ENCODE measurements at regions not wholly inside any gene's neighbourhood (a gene's known extent, or its start where the extent isn't known, plus 50 kb on each side); places are given as distances from the start of the nearest gene placed in this dataset.

DNA sequence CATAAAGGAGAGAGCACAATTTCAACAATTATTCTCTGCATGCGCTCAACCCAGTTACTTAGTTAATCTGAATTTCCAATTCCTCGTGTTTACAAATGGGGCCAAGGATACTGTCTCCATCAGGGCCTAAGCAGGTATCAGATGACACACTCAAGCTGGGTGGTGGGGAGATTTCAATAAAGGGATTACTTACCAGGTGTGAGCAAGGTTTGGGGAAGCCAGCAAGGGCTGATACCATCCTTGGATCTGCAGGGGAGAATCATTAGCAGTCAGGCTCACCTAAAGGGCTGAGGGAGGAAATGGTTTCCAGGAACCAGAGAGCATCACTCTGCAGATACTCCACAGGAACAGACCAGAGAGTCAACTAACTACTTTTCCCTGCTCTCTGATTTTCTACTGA lies 487.1 kb downstream of the NTRK2 start:
- no peaks in the 10 kb centered on the region for H3K79me1 ChIP-seq (replicated peaks; ENCODE audit: low read length, poor library complexity, severe bottlenecking)
- H2AFZ ChIP-seq (ENCODE audit: low read depth, low read length) = no peak overlapping the region
- no peak overlapping the region for H3K23ac ChIP-seq (ENCODE audit: low read length in 2 of 2)
- no peak overlapping the region for H3K14ac ChIP-seq (ENCODE audit: low read length in 2 of 2)
- H3K18ac ChIP-seq (ENCODE audit: low read depth in 1 of 2, low read length in 2 of 2) = no peak overlapping the region
- H4K91ac ChIP-seq (ENCODE audit: low read length) = no peak overlapping the region
- DNase-seq = no peak
- no peak overlapping the region for H3K9ac ChIP-seq (ENCODE audit: low read length)
- H2BK5ac ChIP-seq (ENCODE audit: low read depth, low read length, poor library complexity, severe bottlenecking) = no peak overlapping the region
- no peak overlapping the region for H3K27ac ChIP-seq (ENCODE audit: low read length, poor library complexity, severe bottlenecking)
- H3K4me2 ChIP-seq (ENCODE audit: low read length, poor library complexity, severe bottlenecking) = no peak overlapping the region
- no peak overlapping the region for H3K4ac ChIP-seq (ENCODE audit: low read depth in 1 of 2, low read length in 2 of 2)
- 100% methylated on average over 2 of the region's 2 CpGs for WGBS
- H2BK12ac ChIP-seq (ENCODE audit: low read length in 2 of 2) = no peak overlapping the region
- H3K4me3 ChIP-seq (ENCODE audit: insufficient read depth in 1 of 2, low read depth in 1 of 2, low read length in 2 of 2) = no peak overlapping the region
- no peak overlapping the region for H2BK15ac ChIP-seq (ENCODE audit: low read depth, poor library complexity, severe bottlenecking)
- peaks cover 0 to 3% of the 10 kb centered on the region in 2 experiments for H3K27me3 ChIP-seq (ENCODE audit: control insufficient read depth in 1 of 2, insufficient read depth in 1 of 2, low read length in 2 of 2)
- no peak overlapping the region for H2AK5ac ChIP-seq (ENCODE audit: low read length, severe bottlenecking)
- H3K4me1 ChIP-seq (ENCODE audit: control insufficient read depth, insufficient read depth, low read depth, low read length) = no peaks in the 10 kb centered on the region
- H4K8ac ChIP-seq (ENCODE audit: low read length) = no peak overlapping the region
- H3K36me3 ChIP-seq (ENCODE audit: control insufficient read depth in 1 of 2, insufficient read depth in 2 of 2, low read depth in 1 of 2, low read length in 2 of 2) = no peaks in the 10 kb centered on the region
- no peak overlapping the region for H2BK120ac ChIP-seq (ENCODE audit: low read depth, low read length)
- H3K9me3 ChIP-seq (ENCODE audit: control insufficient read depth, low read length) = no peaks in the 10 kb centered on the region

DNA sequence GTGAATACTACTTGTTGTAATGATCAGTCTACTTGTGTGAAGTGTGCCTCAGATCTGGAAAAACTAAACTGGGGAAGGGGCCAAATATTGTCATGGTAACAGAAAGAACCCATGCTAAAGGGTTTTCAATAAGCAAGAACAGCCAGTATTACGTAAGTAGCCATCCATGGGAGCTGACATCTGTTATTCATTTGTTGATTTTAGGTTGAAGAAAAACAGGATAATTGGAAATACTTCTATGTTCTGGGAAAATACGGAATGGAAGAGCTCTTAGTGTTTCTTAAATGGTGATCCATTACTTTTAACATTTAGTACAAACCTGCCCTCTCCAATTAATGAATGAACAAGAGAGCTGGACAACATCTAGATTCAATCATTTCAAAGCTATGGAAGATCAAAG lies 485.8 kb downstream of the NTRK2 start:
- no peaks in the 10 kb centered on the region for H3K79me1 ChIP-seq (replicated peaks; ENCODE audit: low read length, poor library complexity, severe bottlenecking)
- H3K9me3 ChIP-seq (ENCODE audit: control insufficient read depth, low read length) = no peaks in the 10 kb centered on the region
- H3K4me1 ChIP-seq (ENCODE audit: control insufficient read depth, insufficient read depth, low read depth, low read length) = no peaks in the 10 kb centered on the region
- H2BK12ac ChIP-seq (ENCODE audit: low read length in 2 of 2) = no peak overlapping the region
- peaks cover 0 to 3% of the 10 kb centered on the region in 2 experiments for H3K27me3 ChIP-seq (ENCODE audit: control insufficient read depth in 1 of 2, insufficient read depth in 1 of 2, low read length in 2 of 2)
- no peak overlapping the region for H3K27ac ChIP-seq (ENCODE audit: low read length, poor library complexity, severe bottlenecking)
- no peak overlapping the region for H2BK5ac ChIP-seq (ENCODE audit: low read depth, low read length, poor library complexity, severe bottlenecking)
- H3K14ac ChIP-seq (ENCODE audit: low read length in 2 of 2) = no peak overlapping the region
- WGBS = 77% methylated on average over 1 of the region's 2 CpGs
- no peak overlapping the region for H3K23ac ChIP-seq (ENCODE audit: low read length in 2 of 2)
- no peak overlapping the region for H2BK15ac ChIP-seq (ENCODE audit: low read depth, poor library complexity, severe bottlenecking)
- no peak overlapping the region for H3K18ac ChIP-seq (ENCODE audit: low read depth in 1 of 2, low read length in 2 of 2)
- no peak overlapping the region for H2BK120ac ChIP-seq (ENCODE audit: low read depth, low read length)
- no peak overlapping the region for H4K91ac ChIP-seq (ENCODE audit: low read length)
- H3K4me3 ChIP-seq (ENCODE audit: insufficient read depth in 1 of 2, low read depth in 1 of 2, low read length in 2 of 2) = no peak overlapping the region
- H3K36me3 ChIP-seq (ENCODE audit: control insufficient read depth in 1 of 2, insufficient read depth in 2 of 2, low read depth in 1 of 2, low read length in 2 of 2) = no peaks in the 10 kb centered on the region
- no peak for DNase-seq
- no peak overlapping the region for H4K8ac ChIP-seq (ENCODE audit: low read length)
- H3K9ac ChIP-seq (ENCODE audit: low read length) = no peak overlapping the region
- no peak overlapping the region for H3K4ac ChIP-seq (ENCODE audit: low read depth in 1 of 2, low read length in 2 of 2)
- no peak overlapping the region for H3K4me2 ChIP-seq (ENCODE audit: low read length, poor library complexity, severe bottlenecking)
- H2AK5ac ChIP-seq (ENCODE audit: low read length, severe bottlenecking) = no peak overlapping the region
- no peak overlapping the region for H2AFZ ChIP-seq (ENCODE audit: low read depth, low read length)

DNA sequence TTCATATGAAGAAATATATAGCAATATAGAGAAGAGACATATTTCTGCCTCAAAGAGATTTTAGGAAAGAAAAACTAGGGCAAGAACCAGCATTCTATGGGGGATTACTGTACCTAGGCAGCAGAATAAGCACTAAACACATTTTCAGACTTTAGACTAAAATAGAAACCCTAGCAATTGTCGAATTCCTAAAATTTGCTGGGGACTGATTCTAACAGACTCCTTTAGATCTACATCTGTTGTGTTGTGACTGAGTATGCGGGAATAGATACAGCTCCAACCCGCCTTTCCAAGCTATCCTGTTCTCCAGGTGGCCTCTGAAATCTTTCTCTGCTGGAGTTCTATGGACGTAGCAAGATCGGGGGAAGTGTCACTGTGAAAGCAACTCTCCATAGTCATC lies 482.2 kb downstream of the NTRK2 start:
- no peak overlapping the region for H4K91ac ChIP-seq (ENCODE audit: low read length)
- no peak overlapping the region for H2BK5ac ChIP-seq (ENCODE audit: low read depth, low read length, poor library complexity, severe bottlenecking)
- H3K27ac ChIP-seq (ENCODE audit: low read length, poor library complexity, severe bottlenecking) = no peak overlapping the region
- 94% methylated on average over 5 of the region's 5 CpGs for WGBS
- H2AFZ ChIP-seq (ENCODE audit: low read depth, low read length) = no peak overlapping the region
- no peak overlapping the region for H2BK12ac ChIP-seq (ENCODE audit: low read length in 2 of 2)
- H2BK15ac ChIP-seq (ENCODE audit: low read depth, poor library complexity, severe bottlenecking) = no peak overlapping the region
- H3K4me3 ChIP-seq (ENCODE audit: insufficient read depth in 1 of 2, low read depth in 1 of 2, low read length in 2 of 2) = no peak overlapping the region
- no peaks in the 10 kb centered on the region for H3K4me1 ChIP-seq (ENCODE audit: control insufficient read depth, insufficient read depth, low read depth, low read length)
- no peaks in the 10 kb centered on the region for H3K9me3 ChIP-seq (ENCODE audit: control insufficient read depth, low read length)
- H3K79me1 ChIP-seq (replicated peaks; ENCODE audit: low read length, poor library complexity, severe bottlenecking) = no peaks in the 10 kb centered on the region
- no peaks in the 10 kb centered on the region for H3K27me3 ChIP-seq (ENCODE audit: control insufficient read depth in 1 of 2, insufficient read depth in 1 of 2, low read length in 2 of 2)
- no peak overlapping the region for H3K9ac ChIP-seq (ENCODE audit: low read length)
- no peak overlapping the region for H3K23ac ChIP-seq (ENCODE audit: low read length in 2 of 2)
- no peak overlapping the region for H2AK5ac ChIP-seq (ENCODE audit: low read length, severe bottlenecking)
- DNase-seq = no peak
- no peak overlapping the region for H3K18ac ChIP-seq (ENCODE audit: low read depth in 1 of 2, low read length in 2 of 2)
- no peak overlapping the region for H4K8ac ChIP-seq (ENCODE audit: low read length)
- no peak overlapping the region for H2BK120ac ChIP-seq (ENCODE audit: low read depth, low read length)
- H3K4ac ChIP-seq (ENCODE audit: low read depth in 1 of 2, low read length in 2 of 2) = no peak overlapping the region
- H3K36me3 ChIP-seq (ENCODE audit: control insufficient read depth in 1 of 2, insufficient read depth in 2 of 2, low read depth in 1 of 2, low read length in 2 of 2) = no peaks in the 10 kb centered on the region
- no peak overlapping the region for H3K4me2 ChIP-seq (ENCODE audit: low read length, poor library complexity, severe bottlenecking)
- H3K14ac ChIP-seq (ENCODE audit: low read length in 2 of 2) = no peak overlapping the region

DNA sequence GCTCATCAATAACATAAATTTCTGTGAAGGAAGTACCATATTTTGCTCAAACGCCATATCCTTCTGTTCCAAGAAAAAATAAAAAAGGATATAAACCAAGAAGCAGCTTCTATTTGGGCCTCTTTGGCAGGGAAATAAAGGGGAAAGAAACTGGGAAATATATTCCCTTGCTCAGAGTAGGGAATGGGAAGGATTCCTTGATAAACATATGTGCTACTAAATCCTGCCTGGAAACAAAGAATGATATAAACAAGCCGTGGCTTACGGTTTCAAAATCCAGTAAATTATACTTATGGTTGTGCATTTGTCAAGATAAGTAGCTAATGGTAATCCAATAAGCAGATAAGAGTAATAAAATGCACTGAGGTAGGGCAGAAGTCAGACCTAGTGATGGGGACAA lies 481.6 kb downstream of the NTRK2 start:
- no peak overlapping the region for H3K18ac ChIP-seq (ENCODE audit: low read depth in 1 of 2, low read length in 2 of 2)
- H4K91ac ChIP-seq (ENCODE audit: low read length) = no peak overlapping the region
- H2BK12ac ChIP-seq (ENCODE audit: low read length in 2 of 2) = no peak overlapping the region
- 33% methylated on average over 2 of the region's 3 CpGs for WGBS
- H3K27ac ChIP-seq (ENCODE audit: low read length, poor library complexity, severe bottlenecking) = no peak overlapping the region
- H3K4me2 ChIP-seq (ENCODE audit: low read length, poor library complexity, severe bottlenecking) = no peak overlapping the region
- H3K14ac ChIP-seq (ENCODE audit: low read length in 2 of 2) = no peak overlapping the region
- H2BK5ac ChIP-seq (ENCODE audit: low read depth, low read length, poor library complexity, severe bottlenecking) = no peak overlapping the region
- no peak overlapping the region for H2AFZ ChIP-seq (ENCODE audit: low read depth, low read length)
- no peak overlapping the region for H3K4me3 ChIP-seq (ENCODE audit: insufficient read depth in 1 of 2, low read depth in 1 of 2, low read length in 2 of 2)
- no peaks in the 10 kb centered on the region for H3K9me3 ChIP-seq (ENCODE audit: control insufficient read depth, low read length)
- no peak overlapping the region for H2BK120ac ChIP-seq (ENCODE audit: low read depth, low read length)
- H4K8ac ChIP-seq (ENCODE audit: low read length) = no peak overlapping the region
- H3K4me1 ChIP-seq (ENCODE audit: control insufficient read depth, insufficient read depth, low read depth, low read length) = no peaks in the 10 kb centered on the region
- no peaks in the 10 kb centered on the region for H3K79me1 ChIP-seq (replicated peaks; ENCODE audit: low read length, poor library complexity, severe bottlenecking)
- no peak for DNase-seq
- no peak overlapping the region for H3K9ac ChIP-seq (ENCODE audit: low read length)
- H3K23ac ChIP-seq (ENCODE audit: low read length in 2 of 2) = no peak overlapping the region
- H3K4ac ChIP-seq (ENCODE audit: low read depth in 1 of 2, low read length in 2 of 2) = no peak overlapping the region
- no peaks in the 10 kb centered on the region for H3K36me3 ChIP-seq (ENCODE audit: control insufficient read depth in 1 of 2, insufficient read depth in 2 of 2, low read depth in 1 of 2, low read length in 2 of 2)
- no peak overlapping the region for H2BK15ac ChIP-seq (ENCODE audit: low read depth, poor library complexity, severe bottlenecking)
- no peak overlapping the region for H2AK5ac ChIP-seq (ENCODE audit: low read length, severe bottlenecking)
- H3K27me3 ChIP-seq (ENCODE audit: control insufficient read depth in 1 of 2, insufficient read depth in 1 of 2, low read length in 2 of 2) = no peaks in the 10 kb centered on the region
